ENCODE measurements at regions not wholly inside any gene's neighbourhood (a gene's known extent, or its start where the extent isn't known, plus 50 kb on each side); places are given as distances from the start of the nearest gene placed in this dataset.

GRCh38 chr3:25252291-25252690, 175.8 kb upstream of the RARB start:
- H3K27me3 ChIP-seq (ENCODE audit: insufficient read depth, low read length): no peaks in the 10 kb centered on the region
- H3K36me3 ChIP-seq (ENCODE audit: insufficient read depth, low read length): no peaks in the 10 kb centered on the region
- peaks cover 4% of the 10 kb centered on the region for H3K9me3 ChIP-seq (ENCODE audit: low read length)
- H3K4me3 ChIP-seq (ENCODE audit: low read length): no peak overlapping the region
- H2AFZ ChIP-seq (ENCODE audit: low read depth, low read length): no peak overlapping the region
- peaks cover 2% of the 10 kb centered on the region for H3K4me1 ChIP-seq (ENCODE audit: insufficient read depth, low read length)

GRCh38 chr3:25257026-25257425, 171.0 kb upstream of the RARB start:
- Histone ChIP-seq H3K9me3 (ENCODE audit: low read length) (no peaks in the 10 kb centered on the region), H3K36me3 (ENCODE audit: insufficient read depth, low read length) (no peaks in the 10 kb centered on the region), H3K27me3 (ENCODE audit: insufficient read depth, low read length) (no peaks in the 10 kb centered on the region), H3K4me1 (ENCODE audit: insufficient read depth, low read length) (peaks cover 2% of the 10 kb centered on the region), H2AFZ (ENCODE audit: low read depth, low read length) (no peak overlapping the region), H3K4me3 (ENCODE audit: low read length) (no peak overlapping the region)

GRCh38 chr3:25259871-25260270, 168.2 kb upstream of the RARB start:
- Histone ChIP-seq H2AFZ (ENCODE audit: low read depth, low read length) (no peak overlapping the region), H3K27me3 (ENCODE audit: insufficient read depth, low read length) (no peaks in the 10 kb centered on the region), H3K9me3 (ENCODE audit: low read length) (no peaks in the 10 kb centered on the region), H3K36me3 (ENCODE audit: insufficient read depth, low read length) (no peaks in the 10 kb centered on the region), H3K4me3 (ENCODE audit: low read length) (no peak overlapping the region), H3K4me1 (ENCODE audit: insufficient read depth, low read length) (peaks cover 2% of the 10 kb centered on the region)

GRCh38 chr3:25262322-25262721, 165.7 kb upstream of the RARB start:
- H3K27me3 ChIP-seq (ENCODE audit: insufficient read depth, low read length): no peaks in the 10 kb centered on the region
- no peaks in the 10 kb centered on the region for H3K4me1 ChIP-seq (ENCODE audit: insufficient read depth, low read length)
- H3K4me3 ChIP-seq (ENCODE audit: low read length): no peak overlapping the region
- no peaks in the 10 kb centered on the region for H3K9me3 ChIP-seq (ENCODE audit: low read length)
- no peaks in the 10 kb centered on the region for H3K36me3 ChIP-seq (ENCODE audit: insufficient read depth, low read length)
- H2AFZ ChIP-seq (ENCODE audit: low read depth, low read length): no peak overlapping the region

GRCh38 chr3:25265284-25265683, 162.8 kb upstream of the RARB start:
- no peaks in the 10 kb centered on the region for H3K9me3 ChIP-seq (ENCODE audit: low read length)
- H3K4me1 ChIP-seq (ENCODE audit: insufficient read depth, low read length): no peaks in the 10 kb centered on the region
- H2AFZ ChIP-seq (ENCODE audit: low read depth, low read length): no peak overlapping the region
- H3K27me3 ChIP-seq (ENCODE audit: insufficient read depth, low read length): no peaks in the 10 kb centered on the region
- H3K36me3 ChIP-seq (ENCODE audit: insufficient read depth, low read length): no peaks in the 10 kb centered on the region
- no peak overlapping the region for H3K4me3 ChIP-seq (ENCODE audit: low read length)

- Histone ChIP-seq H3K27me3 (ENCODE audit: insufficient read depth, low read length) (no peaks in the 10 kb centered on the region), H3K36me3 (ENCODE audit: insufficient read depth, low read length) (no peaks in the 10 kb centered on the region), H3K4me3 (ENCODE audit: low read length) (no peak overlapping the region), H3K4me1 (ENCODE audit: insufficient read depth, low read length) (no peaks in the 10 kb centered on the region), H2AFZ (ENCODE audit: low read depth, low read length) (no peak overlapping the region), H3K9me3 (ENCODE audit: low read length) (no peaks in the 10 kb centered on the region)
Observed at GRCh38 chr3:25266677-25267076, 161.4 kb upstream of the RARB start.

GRCh38 chr3:25272090-25272489, 156.0 kb upstream of the RARB start:
- Histone ChIP-seq H3K27me3 (ENCODE audit: insufficient read depth, low read length) (no peaks in the 10 kb centered on the region), H3K4me3 (ENCODE audit: low read length) (no peak overlapping the region), H3K36me3 (ENCODE audit: insufficient read depth, low read length) (no peaks in the 10 kb centered on the region)

GRCh38 chr3:25273582-25274171, 154.4 kb upstream of the RARB start:
- H3K9me3 ChIP-seq (ENCODE audit: low read length): no peaks in the 10 kb centered on the region
- no peak overlapping the region for H3K4me3 ChIP-seq (ENCODE audit: low read length)
- no peaks in the 10 kb centered on the region for H3K4me1 ChIP-seq (ENCODE audit: insufficient read depth, low read length)
- H2AFZ ChIP-seq (ENCODE audit: low read depth, low read length): no peak overlapping the region
- H3K36me3 ChIP-seq (ENCODE audit: insufficient read depth, low read length): no peaks in the 10 kb centered on the region
- H3K27me3 ChIP-seq (ENCODE audit: insufficient read depth, low read length): no peaks in the 10 kb centered on the region

More at GRCh38 chr3:25272090-25272489, 156.0 kb upstream of the RARB start:
- no peak overlapping the region for H2AFZ ChIP-seq (ENCODE audit: low read depth, low read length)
- no peaks in the 10 kb centered on the region for H3K4me1 ChIP-seq (ENCODE audit: insufficient read depth, low read length)
- no peaks in the 10 kb centered on the region for H3K9me3 ChIP-seq (ENCODE audit: low read length)

GRCh38 chr3:25277503-25277902, 150.6 kb upstream of the RARB start:
- no peak overlapping the region for H3K4me3 ChIP-seq (ENCODE audit: low read length)
- no peaks in the 10 kb centered on the region for H3K36me3 ChIP-seq (ENCODE audit: insufficient read depth, low read length)
- H3K27me3 ChIP-seq (ENCODE audit: insufficient read depth, low read length): no peaks in the 10 kb centered on the region
- H3K4me1 ChIP-seq (ENCODE audit: insufficient read depth, low read length): no peaks in the 10 kb centered on the region
- no peak overlapping the region for H2AFZ ChIP-seq (ENCODE audit: low read depth, low read length)
- H3K9me3 ChIP-seq (ENCODE audit: low read length): no peaks in the 10 kb centered on the region

- no peaks in the 10 kb centered on the region for H3K36me3 ChIP-seq (ENCODE audit: insufficient read depth, low read length)
- no peaks in the 10 kb centered on the region for H3K9me3 ChIP-seq (ENCODE audit: low read length)
Observed at GRCh38 chr3:25281041-25281731, 146.9 kb upstream of the RARB start.

GRCh38 chr3:25281732-25282126, 146.3 kb upstream of the RARB start:
- no peaks in the 10 kb centered on the region for H3K36me3 ChIP-seq (ENCODE audit: insufficient read depth, low read length)
- peaks cover 2% of the 10 kb centered on the region for H3K4me1 ChIP-seq (ENCODE audit: insufficient read depth, low read length)
- no peaks in the 10 kb centered on the region for H3K9me3 ChIP-seq (ENCODE audit: low read length)
- H2AFZ ChIP-seq (ENCODE audit: low read depth, low read length): no peak overlapping the region
- no peaks in the 10 kb centered on the region for H3K27me3 ChIP-seq (ENCODE audit: insufficient read depth, low read length)
- H3K4me3 ChIP-seq (ENCODE audit: low read length): no peak overlapping the region

More at GRCh38 chr3:25281041-25281731, 146.9 kb upstream of the RARB start:
- Histone ChIP-seq H3K4me3 (ENCODE audit: low read length) (no peak overlapping the region), H3K4me1 (ENCODE audit: insufficient read depth, low read length) (peaks cover 2% of the 10 kb centered on the region), H2AFZ (ENCODE audit: low read depth, low read length) (no peak overlapping the region), H3K27me3 (ENCODE audit: insufficient read depth, low read length) (no peaks in the 10 kb centered on the region)

GRCh38 chr3:25283613-25284012, 144.4 kb upstream of the RARB start:
- H3K9me3 ChIP-seq (ENCODE audit: low read length): no peaks in the 10 kb centered on the region
- H2AFZ ChIP-seq (ENCODE audit: low read depth, low read length): no peak overlapping the region
- no peak overlapping the region for H3K4me3 ChIP-seq (ENCODE audit: low read length)
- H3K4me1 ChIP-seq (ENCODE audit: insufficient read depth, low read length): peaks cover 11% of the 10 kb centered on the region
- no peaks in the 10 kb centered on the region for H3K36me3 ChIP-seq (ENCODE audit: insufficient read depth, low read length)
- H3K27me3 ChIP-seq (ENCODE audit: insufficient read depth, low read length): no peaks in the 10 kb centered on the region

GRCh38 chr3:25284249-25284648, 143.8 kb upstream of the RARB start:
- Histone ChIP-seq H2AFZ (ENCODE audit: low read depth, low read length) (no peak overlapping the region), H3K4me3 (ENCODE audit: low read length) (no peak overlapping the region), H3K9me3 (ENCODE audit: low read length) (no peaks in the 10 kb centered on the region), H3K36me3 (ENCODE audit: insufficient read depth, low read length) (no peaks in the 10 kb centered on the region), H3K27me3 (ENCODE audit: insufficient read depth, low read length) (no peaks in the 10 kb centered on the region), H3K4me1 (ENCODE audit: insufficient read depth, low read length) (peaks cover 18% of the 10 kb centered on the region)
